MCF 10A (cell line): ENCODE measurements at regions not wholly inside any gene's neighbourhood (a gene's known extent, or its start where the extent isn't known, plus 50 kb on each side); places are given as distances from the start of the nearest gene placed in this dataset.

Experiments
- BruUV-seq: library from RNA; stranded (reverse); fragments of 400-500 nt; replicated peaks from 2 replicates; lab custom pipeline; 2021; lab: Mats Ljungman, UMichigan
- CTCF ChIA-PET: fragments of 300-600 bp; sonication (Branson Sonifier 250); formaldehyde crosslinking; extraction: SDS; loops from one replicate; lab custom pipeline; 2021; ENCODE audit warnings: antibody characterized with exemption, inconsistent platforms; lab: Yijun Ruan, JAX
- POLR2A ChIA-PET: fragments of 300-600, 350-650 bp; sonication (Branson Sonifier 250); formaldehyde crosslinking; extraction: SDS; loops from one replicate; lab custom pipeline; 2020; ENCODE audit warnings: antibody characterized with exemption, inconsistent platforms; lab: Yijun Ruan, JAX
- DNase-seq: peaks from one replicate; pipeline ENCODE4 v3.0.0-alpha.2; 2018; ENCODE audit not compliant: unreplicated experiment
- H3K27ac Mint-ChIP-seq: one replicate; pipeline ENCODE4 v1.8.0; 2022; ENCODE audit warnings: mild to moderate bottlenecking, low read depth, mixed read lengths; ENCODE audit not compliant: unreplicated experiment
- H3K27me3 Mint-ChIP-seq: one replicate; pipeline ENCODE4 v1.8.0; 2022; ENCODE audit warnings: mixed read lengths; ENCODE audit not compliant: insufficient read depth, unreplicated experiment
- H3K36me3 Mint-ChIP-seq: one replicate; pipeline ENCODE4 v1.8.0; 2022; ENCODE audit warnings: mild to moderate bottlenecking, moderate library complexity, mixed read lengths; ENCODE audit not compliant: insufficient read depth, unreplicated experiment
- H3K4me1 Mint-ChIP-seq: one replicate; pipeline ENCODE4 v1.8.0; 2022; ENCODE audit warnings: mixed read lengths; ENCODE audit not compliant: insufficient read depth, unreplicated experiment
- H3K4me3 Mint-ChIP-seq: one replicate; pipeline ENCODE4 v1.8.0; 2022; ENCODE audit warnings: mild to moderate bottlenecking, moderate library complexity, mixed read lengths; ENCODE audit not compliant: unreplicated experiment
- H3K9me3 Mint-ChIP-seq: one replicate; pipeline ENCODE4 v1.8.0; 2022; ENCODE audit warnings: mixed read lengths; ENCODE audit not compliant: unreplicated experiment
- intact Hi-C: fragments of 100-400 bp; cut with micrococcal nuclease; formaldehyde crosslinking; loops from 2 replicates; pipeline ENCODE4 v1.14.1; 2022
- TF ChIP-seq, protein P1 (sequence below): fragments of 200-600 bp; IDR thresholded peaks from one replicate; pipeline ENCODE4 v1.8.0; 2022; ENCODE audit warnings: antibody characterized with exemption, mild to moderate bottlenecking; ENCODE audit not compliant: unreplicated experiment

DNA sequence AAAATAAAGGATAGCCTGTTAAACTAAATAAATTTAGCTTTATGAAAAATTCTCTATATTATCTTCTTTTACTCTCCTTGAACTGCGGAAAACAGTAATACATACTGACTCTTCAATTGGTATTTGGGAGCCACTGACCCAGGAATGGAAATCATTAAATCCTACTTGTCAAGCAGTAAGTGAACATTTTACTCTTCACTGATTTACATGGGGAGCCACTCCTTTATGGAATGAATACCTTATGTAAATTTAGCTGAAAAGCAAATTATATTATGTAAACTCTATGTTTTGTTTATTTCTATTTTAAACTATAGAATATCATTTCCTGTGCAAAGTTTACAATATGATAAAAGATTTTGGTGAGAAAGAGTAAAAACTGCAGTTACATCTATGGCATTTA, 85.2 kb downstream of the STRADB start:
- TF ChIP-seq, protein P1, sequence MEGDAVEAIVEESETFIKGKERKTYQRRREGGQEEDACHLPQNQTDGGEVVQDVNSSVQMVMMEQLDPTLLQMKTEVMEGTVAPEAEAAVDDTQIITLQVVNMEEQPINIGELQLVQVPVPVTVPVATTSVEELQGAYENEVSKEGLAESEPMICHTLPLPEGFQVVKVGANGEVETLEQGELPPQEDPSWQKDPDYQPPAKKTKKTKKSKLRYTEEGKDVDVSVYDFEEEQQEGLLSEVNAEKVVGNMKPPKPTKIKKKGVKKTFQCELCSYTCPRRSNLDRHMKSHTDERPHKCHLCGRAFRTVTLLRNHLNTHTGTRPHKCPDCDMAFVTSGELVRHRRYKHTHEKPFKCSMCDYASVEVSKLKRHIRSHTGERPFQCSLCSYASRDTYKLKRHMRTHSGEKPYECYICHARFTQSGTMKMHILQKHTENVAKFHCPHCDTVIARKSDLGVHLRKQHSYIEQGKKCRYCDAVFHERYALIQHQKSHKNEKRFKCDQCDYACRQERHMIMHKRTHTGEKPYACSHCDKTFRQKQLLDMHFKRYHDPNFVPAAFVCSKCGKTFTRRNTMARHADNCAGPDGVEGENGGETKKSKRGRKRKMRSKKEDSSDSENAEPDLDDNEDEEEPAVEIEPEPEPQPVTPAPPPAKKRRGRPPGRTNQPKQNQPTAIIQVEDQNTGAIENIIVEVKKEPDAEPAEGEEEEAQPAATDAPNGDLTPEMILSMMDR, result no peak
- BruUV-seq, result no TSS peak
- H3K9me3 Mint-ChIP-seq, result peaks cover 20% of the 10 kb centered on the region
- intact Hi-C loops, result no loop called here
- no peak for DNase-seq
- H3K4me3 Mint-ChIP-seq, result no peak overlapping the region
- ChIA-PET CTCF (no interaction called here), POLR2A (no interaction called here)
- H3K27ac Mint-ChIP-seq, result no peak overlapping the region
- no peaks in the 10 kb centered on the region for H3K27me3 Mint-ChIP-seq
- H3K4me1 Mint-ChIP-seq, result no peaks in the 10 kb centered on the region
- no peaks in the 10 kb centered on the region for H3K36me3 Mint-ChIP-seq

DNA sequence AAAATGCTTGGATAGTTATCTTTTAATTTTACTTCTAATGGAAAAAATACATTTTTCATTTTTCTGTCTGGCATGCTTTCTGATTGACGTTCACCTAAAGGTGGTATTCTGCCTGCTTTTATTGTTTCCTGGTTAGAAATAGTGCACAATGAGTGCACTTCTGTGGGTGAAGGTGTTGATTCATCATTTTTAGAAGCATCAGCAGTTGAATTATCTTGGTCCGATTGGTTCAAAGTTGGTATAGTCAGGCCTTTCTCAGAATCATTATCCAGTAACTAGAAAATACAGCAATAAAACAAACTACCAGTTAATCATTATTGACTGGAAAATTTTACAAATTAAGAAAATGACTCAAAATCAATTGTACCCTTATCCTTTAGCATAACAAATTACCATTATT, 84.5 kb downstream of the STRADB start:
- intact Hi-C loops, result no loop called here
- Mint-ChIP-seq H3K27me3 (no peaks in the 10 kb centered on the region), H3K9me3 (peaks cover 27% of the 10 kb centered on the region), H3K4me1 (no peaks in the 10 kb centered on the region), H3K4me3 (no peak overlapping the region), H3K36me3 (no peaks in the 10 kb centered on the region), H3K27ac (no peak overlapping the region)
- no peak for DNase-seq
- POLR2A ChIA-PET, result no interaction called here
- CTCF ChIA-PET, result no interaction called here
- TF ChIP-seq, protein P1, result no peak
- no TSS peak for BruUV-seq

DNA sequence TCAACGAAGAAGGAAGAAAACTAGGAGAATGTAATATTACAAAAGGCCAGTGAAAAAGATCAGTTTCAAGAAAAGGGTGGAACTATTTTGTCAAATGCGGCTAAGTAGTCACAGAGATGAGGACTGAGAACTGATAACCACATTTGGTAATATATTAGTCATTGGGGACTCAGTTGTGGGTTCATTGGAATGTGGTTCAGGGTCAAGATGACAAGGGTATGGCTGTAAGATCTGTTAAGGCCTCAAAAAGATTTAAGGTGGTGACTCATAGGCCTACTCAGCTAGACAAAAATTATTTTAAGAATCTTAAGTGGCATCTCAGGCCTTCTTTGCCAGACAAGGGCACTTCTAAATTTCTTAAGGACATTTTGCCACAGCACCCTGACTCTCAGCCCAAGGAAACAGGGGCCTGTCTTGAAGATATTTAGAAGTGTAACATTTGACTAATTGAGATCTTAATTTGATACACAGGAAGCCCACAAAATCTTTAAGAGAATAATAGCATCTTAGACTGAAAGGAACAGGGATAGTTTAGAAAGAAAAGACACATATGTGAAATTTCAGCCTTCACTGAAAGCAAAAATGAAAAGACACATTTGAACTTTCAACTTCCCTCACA, 81.3 kb downstream of the STRADB start:
- Mint-ChIP-seq H3K9me3 (peaks cover 42% of the 10 kb centered on the region), H3K4me1 (no peaks in the 10 kb centered on the region), H3K36me3 (no peaks in the 10 kb centered on the region), H3K27ac (no peak overlapping the region), H3K27me3 (no peaks in the 10 kb centered on the region), H3K4me3 (no peak overlapping the region)
- TF ChIP-seq, protein P1, result no peak
- POLR2A ChIA-PET, result interaction anchor here (0.7 kb wide), 1 partner anchor 78 kb away, joined by 4 read pairs; no protein-coding TSS in a partner anchor
- no TSS peak for BruUV-seq
- DNase-seq, result peak; percentile 19
- CTCF ChIA-PET, result no interaction called here
- intact Hi-C loops, result no loop called here
